ENCODE measurements at regions not wholly inside any gene's neighbourhood (a gene's known extent, or its start where the extent isn't known, plus 50 kb on each side); places are given as distances from the start of the nearest gene placed in this dataset.

GRCh38 chr11:37689951-37690350 is 1091.9 kb upstream of the RAG2 start:
- ATAC-seq (no peak), FAIRE-seq (no peak), DNase-seq (ENCODE audit: low spot score) (no peak)
- TF ChIP-seq ZNF841 (CRISPR knock-in tag; IDR thresholded peaks at IDR 0.05; ENCODE audit: borderline replicate concordance): no peak
- no peak for TF ChIP-seq NCOR1 (IDR thresholded peaks at IDR 0.05; ENCODE audit: borderline replicate concordance, low read length)
- no peak for TF ChIP-seq ZBTB26 (CRISPR knock-in tag; IDR thresholded peaks at IDR 0.05; ENCODE audit: borderline replicate concordance)
- no peak for TF ChIP-seq KLF11 (CRISPR knock-in tag; IDR thresholded peaks at IDR 0.05)
- no peak for TF ChIP-seq ZBTB14 (CRISPR knock-in tag; IDR thresholded peaks at IDR 0.05)
- no peak for TF ChIP-seq ZNF251 (CRISPR knock-in tag; IDR thresholded peaks at IDR 0.05)
- TF ChIP-seq ZNF670 (CRISPR knock-in tag; IDR thresholded peaks at IDR 0.05; ENCODE audit: borderline replicate concordance): no peak
- TF ChIP-seq ZNF790 (CRISPR knock-in tag; IDR thresholded peaks at IDR 0.05; ENCODE audit: borderline replicate concordance): no peak
- TF ChIP-seq, protein P1, sequence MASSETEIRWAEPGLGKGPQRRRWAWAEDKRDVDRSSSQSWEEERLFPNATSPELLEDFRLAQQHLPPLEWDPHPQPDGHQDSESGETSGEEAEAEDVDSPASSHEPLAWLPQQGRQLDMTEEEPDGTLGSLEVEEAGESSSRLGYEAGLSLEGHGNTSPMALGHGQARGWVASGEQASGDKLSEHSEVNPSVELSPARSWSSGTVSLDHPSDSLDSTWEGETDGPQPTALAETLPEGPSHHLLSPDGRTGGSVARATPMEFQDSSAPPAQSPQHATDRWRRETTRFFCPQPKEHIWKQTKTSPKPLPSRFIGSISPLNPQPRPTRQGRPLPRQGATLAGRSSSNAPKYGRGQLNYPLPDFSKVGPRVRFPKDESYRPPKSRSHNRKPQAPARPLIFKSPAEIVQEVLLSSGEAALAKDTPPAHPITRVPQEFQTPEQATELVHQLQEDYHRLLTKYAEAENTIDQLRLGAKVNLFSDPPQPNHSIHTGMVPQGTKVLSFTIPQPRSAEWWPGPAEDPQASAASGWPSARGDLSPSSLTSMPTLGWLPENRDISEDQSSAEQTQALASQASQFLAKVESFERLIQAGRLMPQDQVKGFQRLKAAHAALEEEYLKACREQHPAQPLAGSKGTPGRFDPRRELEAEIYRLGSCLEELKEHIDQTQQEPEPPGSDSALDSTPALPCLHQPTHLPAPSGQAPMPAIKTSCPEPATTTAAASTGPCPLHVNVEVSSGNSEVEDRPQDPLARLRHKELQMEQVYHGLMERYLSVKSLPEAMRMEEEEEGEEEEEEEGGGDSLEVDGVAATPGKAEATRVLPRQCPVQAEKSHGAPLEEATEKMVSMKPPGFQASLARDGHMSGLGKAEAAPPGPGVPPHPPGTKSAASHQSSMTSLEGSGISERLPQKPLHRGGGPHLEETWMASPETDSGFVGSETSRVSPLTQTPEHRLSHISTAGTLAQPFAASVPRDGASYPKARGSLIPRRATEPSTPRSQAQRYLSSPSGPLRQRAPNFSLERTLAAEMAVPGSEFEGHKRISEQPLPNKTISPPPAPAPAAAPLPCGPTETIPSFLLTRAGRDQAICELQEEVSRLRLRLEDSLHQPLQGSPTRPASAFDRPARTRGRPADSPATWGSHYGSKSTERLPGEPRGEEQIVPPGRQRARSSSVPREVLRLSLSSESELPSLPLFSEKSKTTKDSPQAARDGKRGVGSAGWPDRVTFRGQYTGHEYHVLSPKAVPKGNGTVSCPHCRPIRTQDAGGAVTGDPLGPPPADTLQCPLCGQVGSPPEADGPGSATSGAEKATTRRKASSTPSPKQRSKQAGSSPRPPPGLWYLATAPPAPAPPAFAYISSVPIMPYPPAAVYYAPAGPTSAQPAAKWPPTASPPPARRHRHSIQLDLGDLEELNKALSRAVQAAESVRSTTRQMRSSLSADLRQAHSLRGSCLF (CRISPR knock-in tag; IDR thresholded peaks at IDR 0.05; ENCODE audit: borderline replicate concordance): no peak
- TF ChIP-seq ZNF615 (CRISPR knock-in tag; IDR thresholded peaks at IDR 0.05; ENCODE audit: borderline replicate concordance): no peak
- no peak for TF ChIP-seq ARNTL (CRISPR knock-in tag; IDR thresholded peaks at IDR 0.05)
- TF ChIP-seq TSC22D2 (CRISPR knock-in tag; IDR thresholded peaks at IDR 0.05; ENCODE audit: borderline replicate concordance): no peak
- TF ChIP-seq ZNF230 (CRISPR knock-in tag; IDR thresholded peaks at IDR 0.05): no peak
- no peak for TF ChIP-seq ZNF383 (CRISPR knock-in tag; IDR thresholded peaks at IDR 0.05; ENCODE audit: borderline replicate concordance)
- TF ChIP-seq ZNF329 (CRISPR knock-in tag; IDR thresholded peaks at IDR 0.05; ENCODE audit: low read depth): no peak
- no peak for TF ChIP-seq SMARCE1 (IDR thresholded peaks at IDR 0.05; ENCODE audit: borderline replicate concordance)
- TF ChIP-seq U2AF2 (IDR thresholded peaks at IDR 0.05; ENCODE audit: low read depth, low read length): no peak
- TF ChIP-seq KAT2B (IDR thresholded peaks at IDR 0.05; ENCODE audit: borderline replicate concordance, low read depth, low read length): no peak
- no peak for TF ChIP-seq ZNF234 (CRISPR knock-in tag; conservative IDR thresholded peaks at IDR 0.05)
- no peak for TF ChIP-seq ZNF724P (CRISPR knock-in tag; IDR thresholded peaks at IDR 0.05; ENCODE audit: borderline replicate concordance)
- Histone ChIP-seq H3K27ac (ENCODE audit: extremely low read length, insufficient read depth, low read length) (no peak overlapping the region), H3K9ac (ENCODE audit: insufficient read depth, low read depth, low read length) (no peak overlapping the region), H2AFZ (ENCODE audit: low read length) (no peak overlapping the region), H3K79me2 (ENCODE audit: insufficient read depth, low read length) (no peaks in the 10 kb centered on the region), H3K36me3 (replicated peaks in 1 of 2; ENCODE audit: control insufficient read depth in 1 of 2, insufficient read depth in 2 of 2, low read length in 2 of 2) (no peaks in the 10 kb centered on the region), H3K27me3 (ENCODE audit: control insufficient read depth in 1 of 2, insufficient read depth in 2 of 2, low read length in 2 of 2) (no peaks in the 10 kb centered on the region), H3K4me3 (replicated peaks in 1 of 3; ENCODE audit: insufficient read depth in 1 of 3, low read depth in 2 of 3, low read length in 3 of 3) (no peak overlapping the region), H3K4me1 (ENCODE audit: insufficient read depth, low read length) (no peaks in the 10 kb centered on the region), H3K4me2 (ENCODE audit: low read depth, low read length) (no peak overlapping the region), H4K20me1 (ENCODE audit: insufficient read depth, low read length) (no peaks in the 10 kb centered on the region), H3K9me3 (ENCODE audit: low read length) (peaks cover 56% of the 10 kb centered on the region)
- in situ Hi-C loops (cut with HindIII; ENCODE audit: extremely low pct_ligation_motif_present, low pct_unique_long_range_greater_than_20kb) (no loop called here), intact Hi-C loops (cut with micrococcal nuclease; ENCODE audit: unreplicated experiment) (no loop called here)
- POLR2A ChIA-PET: no interaction called here
- no TSS peak for BruUV-seq (replicated peaks)
- 0% methylated on average over 2 of the region's 2 CpGs for WGBS (ENCODE audit: low lambda C conversion rate)
- CTCF ChIA-PET (ENCODE audit: low intra/inter-chr PET ratio, low total read pairs): no interaction called here

All from HepG2 (cell line).